H9 (cell line): ENCODE measurements at regions not wholly inside any gene's neighbourhood (a gene's known extent, or its start where the extent isn't known, plus 50 kb on each side); places are given as distances from the start of the nearest gene placed in this dataset.

Source experiments
- DNase-seq: peaks from one replicate; pipeline ENCODE4 v3.0.0-alpha.2; 2017
- H2AFZ ChIP-seq: one replicate; pipeline ENCODE4 v1.6.1; 2013; ENCODE audit warnings: mild to moderate bottlenecking, low read length, control low read depth, moderate library complexity
- H2AK5ac ChIP-seq: 2 replicates; pipeline ENCODE4 v1.6.1; 2013; ENCODE audit warnings: low read length, control low read depth, mixed read lengths; ENCODE audit not compliant: insufficient read length
- H2BK120ac ChIP-seq: one replicate; pipeline ENCODE4 v1.6.1; 2013; ENCODE audit warnings: low read depth, mild to moderate bottlenecking, low read length, control low read depth, inconsistent platforms; ENCODE audit not compliant: poor library complexity, severe bottlenecking
- H2BK12ac ChIP-seq: 2 replicates; pipeline ENCODE4 v1.6.1; 2013; ENCODE audit warnings: low read length, control low read depth, mixed read lengths, low read depth; ENCODE audit not compliant: insufficient read length
- H2BK15ac ChIP-seq: 2 replicates; pipeline ENCODE4 v1.6.1; 2013; ENCODE audit warnings: low read depth, low read length, control low read depth
- H2BK20ac ChIP-seq: one replicate; pipeline ENCODE4 v1.6.1; 2013; ENCODE audit warnings: low read depth, mild to moderate bottlenecking, low read length, control low read depth, inconsistent platforms; ENCODE audit not compliant: poor library complexity, severe bottlenecking
- H2BK5ac ChIP-seq: 2 replicates; pipeline ENCODE4 v1.6.1; 2013; ENCODE audit warnings: low read length, control low read depth, mixed read lengths; ENCODE audit not compliant: insufficient read length
- H3K14ac ChIP-seq: 2 replicates; pipeline ENCODE4 v1.6.1; 2013; ENCODE audit warnings: low read length, control low read depth; ENCODE audit not compliant: insufficient read depth
- H3K18ac ChIP-seq: 2 replicates; pipeline ENCODE4 v1.6.1; 2013; ENCODE audit warnings: low read depth, mild to moderate bottlenecking, mixed read lengths, low read length, control low read depth; ENCODE audit not compliant: insufficient read length
- H3K23ac ChIP-seq: 2 replicates; pipeline ENCODE4 v1.6.1; 2013; ENCODE audit warnings: low read length, control low read depth, mixed read lengths, low read depth; ENCODE audit not compliant: insufficient read length
- H3K23me2 ChIP-seq: 2 replicates; pipeline ENCODE4 v1.6.1; 2013; ENCODE audit warnings: low read depth, mild to moderate bottlenecking, mixed read lengths, low read length, control low read depth; ENCODE audit not compliant: insufficient read length, poor library complexity, severe bottlenecking
- H3K27ac ChIP-seq: 2 replicates; pipeline ENCODE4 v1.5.1; 2013; ENCODE audit warnings: low read length, control low read depth, mixed read lengths, low read depth; ENCODE audit not compliant: insufficient read length
- H3K27me3 ChIP-seq: 2 replicates; pipeline ENCODE4 v1.6.1; 2013; ENCODE audit warnings: low read length, control low read depth, inconsistent platforms; ENCODE audit not compliant: insufficient read depth
- H3K4ac ChIP-seq: 2 replicates; pipeline ENCODE4 v1.6.1; 2013; ENCODE audit warnings: low read depth, mild to moderate bottlenecking, control low read depth, inconsistent platforms, low read length, moderate library complexity
- H3K4me1 ChIP-seq: 2 replicates; pipeline ENCODE4 v1.6.1; 2013; ENCODE audit warnings: low read length, control low read depth, inconsistent platforms; ENCODE audit not compliant: insufficient read depth
- H3K4me2 ChIP-seq: 2 replicates; pipeline ENCODE4 v1.6.1; 2013; ENCODE audit warnings: low read length, control low read depth, mixed read lengths; ENCODE audit not compliant: insufficient read length, insufficient read depth
- H3K56ac ChIP-seq: 2 replicates; pipeline ENCODE4 v1.6.1; 2013; ENCODE audit warnings: low read depth, mild to moderate bottlenecking, mixed read lengths, low read length, control low read depth; ENCODE audit not compliant: insufficient read length
- H3K79me1 ChIP-seq: 2 replicates; pipeline ENCODE4 v1.6.1; 2013; ENCODE audit warnings: low read depth, mild to moderate bottlenecking, moderate library complexity, low read length, control low read depth, inconsistent platforms; ENCODE audit not compliant: insufficient read depth, poor library complexity, severe bottlenecking
- H3K79me2 ChIP-seq: 2 replicates; pipeline ENCODE4 v1.6.1; 2013; ENCODE audit warnings: low read length, control low read depth, inconsistent platforms; ENCODE audit not compliant: insufficient read depth
- H3K9ac ChIP-seq: 2 replicates; pipeline ENCODE4 v1.6.1; 2013; ENCODE audit warnings: low read length, control low read depth, mixed read lengths; ENCODE audit not compliant: insufficient read length; ENCODE audit errors: extremely low read depth
- H3K9me3 ChIP-seq: one replicate; pipeline ENCODE4 v1.6.1; 2013; ENCODE audit warnings: low read depth, low read length, inconsistent platforms; ENCODE audit not compliant: control insufficient read depth
- H3T11ph ChIP-seq: one replicate; pipeline ENCODE4 v1.6.1; 2013; ENCODE audit warnings: mild to moderate bottlenecking, low read length, control low read depth, inconsistent platforms
- H4K20me1 ChIP-seq: one replicate; pipeline ENCODE4 v1.6.1; 2013; ENCODE audit not compliant: control insufficient read depth, insufficient read length, insufficient read depth
- H4K5ac ChIP-seq: 2 replicates; pipeline ENCODE4 v1.6.1; 2013; ENCODE audit warnings: low read depth, mild to moderate bottlenecking, mixed read lengths, low read length, control low read depth; ENCODE audit not compliant: insufficient read length
- H4K8ac ChIP-seq: replicated peaks from 2 replicates; pipeline ENCODE4 v1.6.1; 2013; ENCODE audit warnings: low read length, control low read depth, mixed read lengths, low read depth; ENCODE audit not compliant: insufficient read length
- H4K91ac ChIP-seq: 2 replicates; pipeline ENCODE4 v1.6.1; 2013; ENCODE audit warnings: low read depth, mild to moderate bottlenecking, moderate library complexity, mixed read lengths, low read length, control low read depth; ENCODE audit not compliant: insufficient read length
- H3K27ac Mint-ChIP-seq, 3 experiments: 2 replicates in 2 of 3; 3 replicates in 1 of 3; pipeline ENCODE4 v1.8.0; 2020 to 2021; ENCODE audit warnings: mixed read lengths in 3 of 3, mild to moderate bottlenecking in 1 of 3, moderate library complexity in 1 of 3
- H3K27me3 Mint-ChIP-seq: 2 replicates; pipeline ENCODE4 v1.8.0; 2021; ENCODE audit warnings: low read depth, mild to moderate bottlenecking, moderate library complexity, mixed read lengths
- H3K36me3 Mint-ChIP-seq, 3 experiments: 2 replicates in 2 of 3; 3 replicates in 1 of 3; pipeline ENCODE4 v1.8.0; 2020 to 2021; ENCODE audit warnings: low read depth in 3 of 3, mixed read lengths in 3 of 3; ENCODE audit not compliant: insufficient read depth in 1 of 3
- H3K4me1 Mint-ChIP-seq, 2 experiments: 2 replicates each; pipeline ENCODE4 v1.8.0; 2020; ENCODE audit warnings: mixed read lengths in 2 of 2
- H3K4me3 Mint-ChIP-seq, 2 experiments: 2 replicates in 1 of 2; 3 replicates in 1 of 2; pipeline ENCODE4 v1.8.0; 2020 to 2021; ENCODE audit warnings: mild to moderate bottlenecking in 2 of 2, mixed read lengths in 2 of 2, moderate library complexity in 1 of 2
- H3K9me3 Mint-ChIP-seq, 2 experiments: 2 replicates in 1 of 2; 3 replicates in 1 of 2; pipeline ENCODE4 v1.8.0; 2020; ENCODE audit warnings: mild to moderate bottlenecking in 2 of 2, mixed read lengths in 2 of 2, moderate library complexity in 1 of 2
- CTCF ChIP-seq: fragments of 200-600 bp; sonication (generic); conservative IDR thresholded peaks from 3 replicates; pipeline ENCODE4 v1.8.0; 2021; ENCODE audit warnings: antibody characterized with exemption, mild to moderate bottlenecking
- WGBS: extraction: QIAGEN DNeasy Blood & Tissue Kit; methylation state at CpG from one replicate; pipeline ENCODE4 v1.1.7; 2013; ENCODE audit warnings: missing lambda C conversion rate, low lambda C conversion rate, mixed read lengths; ENCODE audit not compliant: insufficient read length; ENCODE audit errors: extremely low coverage; 5-methylcytosine and 5-hydroxymethylcytosine counted together

- Histone ChIP-seq H4K20me1 (no peaks in the 10 kb centered on the region), H4K5ac (no peak overlapping the region), H4K91ac (no peak overlapping the region), H3K27me3 (no peaks in the 10 kb centered on the region), H3K14ac (no peak overlapping the region), H2BK12ac (no peak overlapping the region), H4K8ac (no peak overlapping the region), H3K9ac (no peak overlapping the region), H3K18ac (no peak overlapping the region), H3K79me2 (no peaks in the 10 kb centered on the region), H2BK5ac (no peak overlapping the region), H3K23ac (no peak overlapping the region), H2BK15ac (no peak overlapping the region), H3K56ac (no peak overlapping the region), H2AFZ (no peak overlapping the region), H2BK20ac (no peak overlapping the region), H3K27ac (no peak overlapping the region), H2AK5ac (no peak overlapping the region), H2BK120ac (no peak overlapping the region), H3K4me1 (peaks cover 9% of the 10 kb centered on the region; the same call in 1 of the 2 replicates), H3K23me2 (no peaks in the 10 kb centered on the region), H3K4me2 (no peak overlapping the region), H3T11ph (no peak overlapping the region), H3K79me1 (no peaks in the 10 kb centered on the region), H3K4ac (no peak overlapping the region), H3K9me3 (no peaks in the 10 kb centered on the region)
- WGBS: no CpG with 5 or more reads among the region's 4 CpGs
- Mint-ChIP-seq H3K4me1 (peaks cover 38 to 42% of the 10 kb centered on the region in 2 experiments), H3K4me3 (no peak overlapping the region), H3K9me3 (no peaks in the 10 kb centered on the region; a peak in 1 of 5 replicates), H3K27ac (0 out of 7 replicates have a peak overlapping the region, but pooled peaks of 1 of the 3 experiments have one; percentile 0), H3K27me3 (no peaks in the 10 kb centered on the region), H3K36me3 (0 out of 7 replicates have a peak, but pooled peaks cover 0 to 3% (median 0%) of the 10 kb centered on the region in 3 experiments)
- no peak for TF ChIP-seq CTCF
- no peak for DNase-seq
These were observed 97.8 kb upstream of the ADGRL2 start for GRCh38 chr1:81702903-81703302.
